Psoas muscle (tissue), 7 donors: ENCODE measurements at regions not wholly inside any gene's neighbourhood (a gene's known extent, or its start where the extent isn't known, plus 50 kb on each side); places are given as distances from the start of the nearest gene placed in this dataset.

Experiments
- ATAC-seq, 4 donors: fragments of 200-7000 bp; cut with Tn5 transposase; one replicate each; pipeline ENCODE4 v1.9.1; 2020; ENCODE audit warnings: moderate library complexity in 3 of 4, mild to moderate bottlenecking in 2 of 4
- DNase-seq, 2 donors: peaks; one replicate each; pipeline ENCODE4 v3.0.0-alpha.2; 2020
- H3K27ac ChIP-seq: fragments of 200-600 bp; one replicate; pipeline ENCODE4 v1.8.0; 2022
- H3K27me3 ChIP-seq, 3 donors: fragments of 200-600 bp in 1 of 3; one replicate each; pipeline versions ENCODE4 v1.6.1 to v1.8.0; 2013 to 2022; ENCODE audit warnings: low read length in 2 of 3, mild to moderate bottlenecking in 2 of 3, moderate library complexity in 1 of 3; ENCODE audit not compliant: insufficient read depth in 3 of 3
- H3K36me3 ChIP-seq, 2 donors: fragments of 200-600 bp in 1 of 2; one replicate each; pipeline versions ENCODE4 v1.6.1 to v1.8.0; 2013 to 2022; ENCODE audit warnings: low read depth in 1 of 2, mild to moderate bottlenecking in 1 of 2, moderate library complexity in 1 of 2; ENCODE audit not compliant: insufficient read depth in 1 of 2
- H3K4me1 ChIP-seq: fragments of 200-600 bp; one replicate; pipeline ENCODE4 v1.8.0; 2022
- H3K4me3 ChIP-seq: fragments of 200-600 bp; one replicate; pipeline ENCODE4 v1.8.0; 2022; ENCODE audit warnings: mild to moderate bottlenecking
- H3K9me3 ChIP-seq: fragments of 200-600 bp; one replicate; pipeline ENCODE4 v1.8.0; 2022
- WGBS, 3 donors: extraction: QIAGEN DNeasy Blood & Tissue Kit; methylation state at CpG; one replicate each; pipeline versions ENCODE4 v1.1.6 to v1.1.7; 2013; 5-methylcytosine and 5-hydroxymethylcytosine counted together
- intact Hi-C, 2 donors: fragments of 100-400 bp; cut with DNase I; formaldehyde crosslinking; loops; one replicate each; pipeline versions ENCODE4 v1.11.0 to v1.14.2; 2022
- TF ChIP-seq, protein P1 (sequence below): fragments of 200-600 bp; IDR thresholded peaks from one replicate; pipeline ENCODE4 v1.8.0; 2022; ENCODE audit warnings: antibody characterized with exemption
- donor health status: healthy with polysubstance abuse.
- donor health status: DM: no; HTN: no; CAD: no; lungs with moderate emphysema.
- donor health status: Bipolar disorder and iron deficiency.
- donor health status: healthy.
- donor health status: DM: yes; HTN: yes; CAD: no.
- donor health status: DM: no; HTN: no; CAD: no.
- donor health status: DM: yes; HTN: yes; CAD: no.

GRCh38 chr2:34126279-34126678, 527.2 kb upstream of the FAM98A start:
- no peak overlapping the region for H3K4me3 ChIP-seq
- H3K27me3 ChIP-seq: no peaks in the 10 kb centered on the region
- TF ChIP-seq, protein P1, sequence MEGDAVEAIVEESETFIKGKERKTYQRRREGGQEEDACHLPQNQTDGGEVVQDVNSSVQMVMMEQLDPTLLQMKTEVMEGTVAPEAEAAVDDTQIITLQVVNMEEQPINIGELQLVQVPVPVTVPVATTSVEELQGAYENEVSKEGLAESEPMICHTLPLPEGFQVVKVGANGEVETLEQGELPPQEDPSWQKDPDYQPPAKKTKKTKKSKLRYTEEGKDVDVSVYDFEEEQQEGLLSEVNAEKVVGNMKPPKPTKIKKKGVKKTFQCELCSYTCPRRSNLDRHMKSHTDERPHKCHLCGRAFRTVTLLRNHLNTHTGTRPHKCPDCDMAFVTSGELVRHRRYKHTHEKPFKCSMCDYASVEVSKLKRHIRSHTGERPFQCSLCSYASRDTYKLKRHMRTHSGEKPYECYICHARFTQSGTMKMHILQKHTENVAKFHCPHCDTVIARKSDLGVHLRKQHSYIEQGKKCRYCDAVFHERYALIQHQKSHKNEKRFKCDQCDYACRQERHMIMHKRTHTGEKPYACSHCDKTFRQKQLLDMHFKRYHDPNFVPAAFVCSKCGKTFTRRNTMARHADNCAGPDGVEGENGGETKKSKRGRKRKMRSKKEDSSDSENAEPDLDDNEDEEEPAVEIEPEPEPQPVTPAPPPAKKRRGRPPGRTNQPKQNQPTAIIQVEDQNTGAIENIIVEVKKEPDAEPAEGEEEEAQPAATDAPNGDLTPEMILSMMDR: no peak
- no peaks in the 10 kb centered on the region for H3K36me3 ChIP-seq
- no peak for ATAC-seq
- no peaks in the 10 kb centered on the region for H3K9me3 ChIP-seq
- no peak overlapping the region for H3K27ac ChIP-seq
- H3K4me1 ChIP-seq: no peaks in the 10 kb centered on the region
- intact Hi-C loops: no loop called here
- DNase-seq: no peak
- WGBS, 3 donors: 87 to 88% (median 88%) methylated on average over 4 of the region's 4 CpGs

DNA sequence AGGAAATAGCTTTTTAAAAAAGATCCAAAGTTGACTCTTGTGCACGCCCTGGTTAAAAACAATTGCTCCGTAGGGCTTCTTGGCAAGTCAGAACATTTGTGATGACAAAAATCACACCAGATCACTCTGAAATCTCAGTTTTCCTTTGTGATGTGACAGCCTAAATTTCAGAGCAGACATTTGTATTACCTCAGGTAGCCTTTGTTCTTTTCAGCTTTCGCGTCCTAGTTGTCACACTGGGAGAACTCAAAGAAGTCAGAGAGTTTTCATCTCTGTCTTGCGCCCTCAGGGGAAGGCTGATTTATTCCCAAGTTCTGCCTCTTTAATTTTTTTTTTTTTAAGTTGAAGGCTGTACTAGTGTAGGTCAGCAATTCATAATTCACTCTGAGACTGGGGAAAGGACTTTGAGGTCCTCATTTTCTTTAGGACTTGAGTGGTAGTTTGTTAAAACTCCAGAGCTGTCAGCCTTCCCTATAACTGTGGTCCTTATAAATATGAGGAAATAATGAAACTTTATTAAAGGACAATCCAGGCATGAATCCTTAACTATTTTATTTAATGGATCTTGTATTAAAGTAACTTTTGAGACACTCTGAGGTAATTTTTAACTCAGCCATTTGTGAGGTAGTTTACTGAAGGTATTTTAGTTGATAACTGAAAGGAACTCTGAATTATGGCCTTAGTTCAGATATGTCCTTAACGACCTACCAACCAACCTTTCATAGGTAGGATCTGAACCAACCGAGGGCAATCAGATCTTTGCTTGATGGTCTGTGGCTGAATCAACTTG, 525.1 kb upstream of the FAM98A start:
- Histone ChIP-seq H3K9me3 (no peaks in the 10 kb centered on the region), H3K36me3 (no peaks in the 10 kb centered on the region), H3K27ac (no peak overlapping the region), H3K4me3 (no peak overlapping the region), H3K4me1 (no peaks in the 10 kb centered on the region), H3K27me3 (no peaks in the 10 kb centered on the region)
- TF ChIP-seq, protein P1: no peak
- 56 to 70% (median 62%) methylated on average over 7 of the region's 7 CpGs for WGBS, 3 donors
- ATAC-seq (no peak), DNase-seq (no peak)
- intact Hi-C loops: no loop called here

DNA sequence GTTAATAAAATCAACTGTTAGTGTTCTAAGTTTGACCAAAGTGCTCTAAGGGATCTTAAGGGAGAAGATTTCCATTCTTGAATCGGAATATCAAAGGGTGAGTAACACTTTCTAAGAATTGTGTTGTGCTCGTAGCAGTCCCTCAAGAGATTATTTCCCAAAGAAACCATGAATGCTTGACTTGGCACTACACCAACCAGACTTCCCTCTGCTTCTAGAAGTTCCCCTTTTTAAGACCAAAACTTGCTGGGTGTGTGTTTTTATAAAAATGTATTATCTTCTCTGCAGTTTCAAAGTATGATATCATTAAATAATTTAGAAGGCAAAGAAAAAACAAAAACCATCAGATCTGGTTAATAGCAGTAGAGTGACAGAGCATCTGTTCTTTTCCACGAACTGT, 522.0 kb upstream of the FAM98A start:
- Histone ChIP-seq H3K27me3 (no peaks in the 10 kb centered on the region), H3K9me3 (no peaks in the 10 kb centered on the region), H3K36me3 (no peaks in the 10 kb centered on the region), H3K4me1 (no peaks in the 10 kb centered on the region), H3K4me3 (no peak overlapping the region), H3K27ac (no peak overlapping the region)
- intact Hi-C loops: no loop called here
- DNase-seq (no peak), ATAC-seq (no peak)
- TF ChIP-seq, protein P1: no peak
- 31 to 34% (median 32%) methylated on average over 3 of the region's 3 CpGs for WGBS, 3 donors

- ATAC-seq (no peak), DNase-seq (no peak)
- H3K27me3 ChIP-seq: no peaks in the 10 kb centered on the region
- TF ChIP-seq, protein P1: no peak
- no peak overlapping the region for H3K4me3 ChIP-seq
- no peaks in the 10 kb centered on the region for H3K36me3 ChIP-seq
- H3K27ac ChIP-seq: no peak overlapping the region
- H3K4me1 ChIP-seq: no peaks in the 10 kb centered on the region
- 73 to 90% (median 80%) methylated on average over 1 of the region's 1 CpG for WGBS, 3 donors
- intact Hi-C loops: no loop called here
- H3K9me3 ChIP-seq: no peaks in the 10 kb centered on the region
Measured at GRCh38 chr2:34115076-34115475, 516.0 kb upstream of the FAM98A start.

- Histone ChIP-seq H3K27me3 (no peaks in the 10 kb centered on the region), H3K27ac (no peak overlapping the region), H3K9me3 (no peaks in the 10 kb centered on the region), H3K4me3 (no peak overlapping the region), H3K36me3 (no peaks in the 10 kb centered on the region), H3K4me1 (no peaks in the 10 kb centered on the region)
- no peak for ATAC-seq
- TF ChIP-seq, protein P1: no peak
- DNase-seq: no peak
- intact Hi-C loops: no loop called here
- WGBS, 3 donors: 73 to 76% (median 74%) methylated on average over 1 of the region's 1 CpG
Measured at GRCh38 chr2:34112161-34112560, 513.1 kb upstream of the FAM98A start.
